ENCODE measurements at regions not wholly inside any gene's neighbourhood (a gene's known extent, or its start where the extent isn't known, plus 50 kb on each side); places are given as distances from the start of the nearest gene placed in this dataset.
"Not testable (repeated sequence)": the region's sequence is repeated elsewhere in the genome, so short reads cannot be mapped to it uniquely, and the experiment has no call there.

DNA sequence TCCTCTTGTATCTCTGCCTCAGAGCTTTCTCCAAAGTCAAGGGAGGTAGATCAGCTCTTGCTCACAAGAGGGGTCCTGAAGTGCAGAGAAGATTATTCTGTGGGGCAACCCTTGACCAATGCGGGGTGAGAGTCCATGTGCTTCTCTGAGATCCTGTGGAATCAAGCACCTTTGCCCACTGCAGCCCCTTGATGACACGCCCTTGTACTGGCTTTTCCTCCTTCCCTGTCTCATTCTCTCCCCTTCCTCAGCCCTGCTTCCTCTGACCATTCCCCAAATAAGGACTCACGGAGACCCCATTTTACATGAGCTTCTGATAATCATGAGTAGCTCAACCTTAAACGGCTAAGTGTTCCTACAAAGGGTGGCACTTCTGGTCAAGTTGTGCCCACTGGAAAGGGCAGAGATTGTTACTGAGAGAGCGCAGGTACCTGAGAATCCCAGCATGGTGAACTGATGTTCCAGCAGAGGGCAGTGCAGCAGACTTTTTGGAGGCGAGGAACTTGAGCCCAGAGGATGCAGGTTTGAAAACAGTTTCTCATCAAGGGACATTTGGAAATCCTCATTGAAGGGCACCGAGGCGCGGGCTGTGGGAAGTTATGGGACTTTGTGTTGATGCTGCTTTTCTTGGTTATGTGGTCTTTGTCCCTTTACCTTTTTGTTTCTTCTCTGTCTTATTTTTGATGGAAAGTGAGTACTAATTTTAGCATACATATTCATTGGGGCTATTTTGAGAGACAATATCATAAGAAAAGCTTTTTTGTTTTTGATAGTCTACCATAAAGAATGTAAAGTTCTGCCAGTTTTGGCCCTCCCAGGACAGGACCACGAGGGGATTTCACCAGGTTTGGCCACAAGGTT lies 201.3 kb downstream of the RBM46 start:
- peak; percentile 6 to 23 for DNase-seq

DNA sequence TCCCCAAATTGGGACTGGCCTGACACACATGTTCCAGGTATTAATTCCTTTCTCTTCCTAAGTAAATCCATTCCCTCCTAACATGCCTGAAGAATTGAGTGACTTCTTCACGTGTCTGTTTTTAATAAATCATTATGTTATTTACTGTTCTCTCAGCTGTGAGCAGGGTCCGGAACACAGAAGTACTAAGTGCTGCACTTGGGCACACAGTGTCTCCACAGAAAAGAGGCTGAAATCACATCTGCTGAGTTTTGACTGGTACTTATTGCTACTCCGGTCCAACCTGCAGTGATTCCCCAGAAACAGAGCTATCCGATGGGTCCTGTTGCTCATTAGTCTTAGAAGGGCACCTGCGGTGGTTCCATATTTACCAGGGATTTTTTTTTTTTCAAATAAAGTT lies 202.6 kb downstream of the RBM46 start:
- DNase-seq, result no peak

- no peak for DNase-seq
Observed at GRCh38 chr4:154984148-154984547, 203.1 kb downstream of the RBM46 start.

- DNase-seq, result no peak
Observed at GRCh38 chr4:154984616-154985015, 203.5 kb downstream of the RBM46 start.

GRCh38 chr4:154985673-154986072 lies 204.6 kb downstream of the RBM46 start:
- no peak for DNase-seq

DNA sequence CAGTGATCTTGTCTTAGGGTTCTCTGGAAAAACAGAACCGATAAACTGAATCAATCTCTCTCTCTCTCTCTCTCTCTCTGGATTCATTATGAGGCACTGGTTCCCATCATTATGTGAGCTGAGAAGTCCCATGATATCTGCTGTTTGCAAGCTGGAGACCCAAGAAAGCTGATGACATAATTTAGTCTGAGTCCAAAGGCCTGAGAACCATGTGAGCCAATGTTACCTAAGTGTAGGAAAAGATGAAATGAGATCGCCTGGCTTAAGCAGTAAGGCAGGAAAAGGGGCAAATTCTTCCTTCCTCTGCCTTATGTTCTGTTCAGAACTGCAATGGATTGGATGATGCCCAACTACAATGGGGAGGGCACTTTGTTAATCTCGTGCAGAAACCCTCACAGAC lies 207.4 kb downstream of the RBM46 start:
- no peak for DNase-seq

DNA sequence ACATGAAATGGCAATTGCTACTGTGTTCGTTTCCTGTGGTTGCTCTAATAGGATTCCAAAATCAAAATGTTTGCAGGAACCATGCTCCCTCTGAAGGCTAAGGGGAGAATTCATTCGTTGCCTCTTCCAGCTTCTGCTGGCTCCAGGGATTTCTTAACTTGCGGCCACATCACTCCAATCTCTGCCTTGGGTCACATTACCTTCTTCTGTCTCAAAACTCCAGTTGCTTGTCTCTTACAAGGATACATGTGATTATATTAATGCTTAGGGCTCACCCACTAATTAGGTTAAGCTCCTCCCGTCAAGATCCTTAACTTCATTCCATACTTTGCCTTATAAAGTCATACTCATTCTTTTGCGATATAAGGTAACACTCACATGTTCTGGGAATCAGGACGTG lies 208.4 kb downstream of the RBM46 start:
- DNase-seq, result no peak

DNA sequence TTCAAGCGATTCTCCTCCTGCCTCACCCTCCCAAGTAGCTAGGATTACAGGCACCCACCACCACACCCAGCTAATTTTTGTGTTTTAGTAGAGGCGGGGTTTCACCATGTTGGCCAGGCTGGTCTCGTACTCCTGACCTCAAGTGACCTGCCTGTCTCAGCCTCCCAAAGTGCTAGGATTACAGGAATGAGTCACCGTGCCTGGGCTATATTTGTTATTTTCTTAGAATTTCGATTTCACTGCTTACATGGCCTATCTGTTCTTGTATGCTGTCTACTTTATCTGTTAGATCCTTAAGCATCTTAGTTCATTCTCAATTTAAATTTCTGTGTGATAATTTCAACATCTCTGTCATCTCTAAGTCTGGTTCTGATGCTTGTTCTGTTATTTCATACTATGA lies 210.6 kb upstream of the NPY2R start:
- DNase-seq, result not testable (repeated sequence)

GRCh38 chr4:154998284-154998683 lies 210.2 kb upstream of the NPY2R start:
- no peak for DNase-seq

GRCh38 chr4:154998773-154999172 lies 209.7 kb upstream of the NPY2R start:
- DNase-seq, result no peak

DNA sequence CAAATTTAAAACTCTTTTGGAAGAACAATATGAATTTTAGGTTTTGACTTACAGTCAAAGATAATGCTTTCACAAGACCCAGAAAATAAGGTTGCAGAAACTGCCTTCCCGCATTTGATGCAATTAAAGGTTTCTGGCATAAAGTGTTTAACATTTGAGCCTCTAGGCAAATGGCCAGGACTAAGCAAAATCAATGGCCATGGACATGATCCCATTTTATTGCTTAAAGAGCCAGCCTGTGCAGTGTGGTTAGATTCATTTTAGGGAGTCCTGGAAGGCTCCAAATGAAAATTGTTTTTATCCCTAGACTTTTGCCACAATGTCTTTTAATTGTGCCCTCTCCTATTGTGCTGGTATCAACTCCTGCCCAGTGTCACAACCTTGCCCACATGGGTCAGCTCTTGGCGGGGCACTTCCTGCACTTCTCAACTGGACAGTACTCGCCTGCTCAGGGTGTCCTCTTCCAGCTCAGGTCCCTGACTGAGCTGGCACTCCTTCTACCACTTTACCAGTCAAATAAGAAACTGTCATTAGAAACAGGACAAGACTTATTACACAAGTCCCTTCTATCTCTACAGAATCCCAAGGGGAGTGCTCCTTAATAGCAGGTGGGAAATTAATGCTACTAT lies 208.4 kb upstream of the NPY2R start:
- DNase-seq, result no peak

GRCh38 chr4:155001251-155001650 lies 207.2 kb upstream of the NPY2R start:
- no peak for DNase-seq

DNA sequence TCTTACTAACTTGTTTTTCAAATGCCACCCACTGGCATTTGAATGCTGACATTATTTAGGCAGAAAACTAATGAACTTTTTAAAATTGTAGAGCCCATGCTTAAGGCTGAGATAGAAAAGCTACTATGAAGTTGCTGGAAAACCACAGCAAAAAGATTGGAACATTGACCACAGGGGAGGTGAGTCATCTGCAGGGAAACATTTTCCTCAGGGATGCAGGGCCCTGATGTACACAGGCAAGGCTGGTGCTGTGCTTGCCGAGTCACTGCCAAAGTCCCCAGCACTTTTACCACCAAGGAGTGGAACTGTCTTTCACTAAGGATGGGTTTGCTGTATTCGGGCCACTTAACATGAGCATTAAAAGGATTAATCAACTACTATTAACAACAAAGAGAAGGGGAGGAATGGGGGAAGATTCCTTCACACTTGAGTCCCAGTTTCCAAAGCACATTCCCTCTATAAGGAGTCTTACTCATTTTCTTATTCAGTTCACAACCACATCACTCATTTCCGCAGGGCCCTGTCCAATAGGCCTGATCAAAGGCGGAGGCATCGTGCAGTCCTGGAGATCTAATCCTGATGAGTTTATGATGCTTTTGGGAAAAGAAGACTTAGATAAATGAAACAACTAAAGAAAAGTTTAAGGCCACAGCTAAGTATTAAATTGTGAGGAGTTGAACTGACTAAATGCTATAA lies 202.9 kb upstream of the NPY2R start:
- no peak for DNase-seq

DNA sequence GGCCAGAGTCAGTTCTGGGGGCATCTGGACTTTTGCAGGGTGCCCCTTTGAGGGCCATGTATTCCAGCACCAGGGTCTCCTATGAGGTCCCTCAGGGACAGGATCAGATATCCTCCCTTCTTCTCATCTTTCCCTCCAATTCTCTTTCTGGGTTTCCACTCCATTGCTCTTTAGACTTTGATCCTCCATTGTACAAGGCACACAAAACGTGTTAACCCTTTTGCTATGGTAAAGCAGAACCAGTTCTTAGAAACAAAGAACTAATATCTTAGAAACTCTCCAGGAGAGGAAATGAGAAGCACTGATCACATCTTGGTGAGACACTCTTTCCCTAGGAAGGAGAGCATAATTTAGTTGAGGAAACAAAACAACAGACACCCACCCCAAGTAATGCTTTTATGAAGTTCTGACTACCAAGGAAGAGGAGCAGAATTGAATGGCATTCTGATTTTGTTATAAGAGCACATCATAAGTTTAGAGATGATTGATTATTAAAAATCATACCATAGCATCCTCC lies 200.7 kb upstream of the NPY2R start:
- no peak for DNase-seq

DNA sequence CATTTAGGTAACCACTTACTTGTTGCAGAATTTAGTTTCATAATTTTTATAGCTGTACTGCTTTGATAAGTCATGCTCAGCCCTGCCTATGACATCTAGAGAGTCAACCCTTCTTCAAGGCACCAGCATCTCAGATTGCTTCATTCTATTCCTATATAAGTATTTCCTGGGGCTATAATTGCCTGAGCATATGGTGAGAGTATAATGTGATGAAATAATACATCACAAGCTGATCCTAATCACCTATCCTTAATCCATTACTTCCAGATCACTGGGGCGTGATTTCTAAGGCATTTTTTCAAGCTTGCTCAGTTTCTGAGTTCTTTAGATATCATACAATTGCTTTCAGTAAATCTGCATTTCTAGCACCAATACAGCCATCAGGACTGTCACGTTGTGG lies 200.0 kb upstream of the NPY2R start:
- DNase-seq, result no peak

GRCh38 chr4:155009288-155009687 lies 199.1 kb upstream of the NPY2R start:
- no peak for DNase-seq

DNA sequence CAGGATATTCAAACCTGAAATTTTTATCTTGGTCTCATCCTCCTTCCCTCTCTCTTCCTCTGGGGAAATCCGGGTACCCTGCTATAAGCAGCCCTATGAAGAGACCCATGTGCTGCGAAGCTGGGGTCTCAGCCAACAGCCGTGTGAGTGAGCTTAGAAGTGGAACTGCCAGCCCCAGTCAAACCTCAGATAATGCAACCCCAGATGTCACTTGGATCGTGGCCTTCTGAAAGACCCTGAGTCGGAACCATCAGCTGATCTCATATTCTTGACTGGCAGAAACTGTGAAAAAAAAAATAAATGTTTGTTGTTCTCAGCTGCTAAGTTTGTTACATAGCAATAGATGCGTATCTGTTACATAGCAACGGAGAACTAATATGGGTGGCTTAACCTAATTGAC lies 198.1 kb upstream of the NPY2R start:
- DNase-seq, result no peak

GRCh38 chr4:155011163-155011780 lies 197.2 kb upstream of the NPY2R start:
- no peak for DNase-seq

GRCh38 chr4:155012469-155012868 lies 196.0 kb upstream of the NPY2R start:
- no peak for DNase-seq

- DNase-seq, result no peak
Observed at GRCh38 chr4:155017426-155017825, 191.0 kb upstream of the NPY2R start.

GRCh38 chr4:155025762-155026457 lies 182.5 kb upstream of the NPY2R start:
- peak in 1 of 2 donors; percentile 4 for DNase-seq

- DNase-seq, result no peak
Observed at GRCh38 chr4:155026715-155027114, 181.7 kb upstream of the NPY2R start.

All from hippocampal formation (tissue), 2 donors.